ENCODE measurements at regions not wholly inside any gene's neighbourhood (a gene's known extent, or its start where the extent isn't known, plus 50 kb on each side); places are given as distances from the start of the nearest gene placed in this dataset.

DNA sequence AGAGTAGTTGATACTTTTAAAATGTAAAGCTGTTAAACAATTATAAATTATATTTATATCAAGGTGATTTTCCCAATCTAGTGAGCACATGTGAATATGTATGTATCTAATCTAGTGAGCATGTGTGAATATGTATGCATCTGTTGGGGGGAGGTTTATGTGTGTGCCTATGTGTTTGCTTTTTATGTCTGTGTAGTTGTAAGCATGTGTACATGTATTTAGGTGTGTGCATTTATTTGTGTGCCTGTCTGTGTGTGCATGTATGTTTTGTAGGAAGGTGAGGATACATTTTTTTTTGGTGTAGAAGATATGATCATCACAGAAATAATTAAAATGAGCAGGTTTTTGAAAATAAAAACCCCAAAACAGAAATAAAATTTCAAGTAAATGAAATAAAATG, 318.9 kb upstream of the CHRM3 start:
- ATAC-seq (no peak), DNase-seq (no peak)
- no peaks in the 10 kb centered on the region for H3K9me3 ChIP-seq
- H3K4me1 ChIP-seq = no peaks in the 10 kb centered on the region
- no peak overlapping the region for H3K4me3 ChIP-seq
- no peaks in the 10 kb centered on the region for H3K36me3 ChIP-seq
- no peak overlapping the region for H3K27ac ChIP-seq
- TF ChIP-seq, protein P1, sequence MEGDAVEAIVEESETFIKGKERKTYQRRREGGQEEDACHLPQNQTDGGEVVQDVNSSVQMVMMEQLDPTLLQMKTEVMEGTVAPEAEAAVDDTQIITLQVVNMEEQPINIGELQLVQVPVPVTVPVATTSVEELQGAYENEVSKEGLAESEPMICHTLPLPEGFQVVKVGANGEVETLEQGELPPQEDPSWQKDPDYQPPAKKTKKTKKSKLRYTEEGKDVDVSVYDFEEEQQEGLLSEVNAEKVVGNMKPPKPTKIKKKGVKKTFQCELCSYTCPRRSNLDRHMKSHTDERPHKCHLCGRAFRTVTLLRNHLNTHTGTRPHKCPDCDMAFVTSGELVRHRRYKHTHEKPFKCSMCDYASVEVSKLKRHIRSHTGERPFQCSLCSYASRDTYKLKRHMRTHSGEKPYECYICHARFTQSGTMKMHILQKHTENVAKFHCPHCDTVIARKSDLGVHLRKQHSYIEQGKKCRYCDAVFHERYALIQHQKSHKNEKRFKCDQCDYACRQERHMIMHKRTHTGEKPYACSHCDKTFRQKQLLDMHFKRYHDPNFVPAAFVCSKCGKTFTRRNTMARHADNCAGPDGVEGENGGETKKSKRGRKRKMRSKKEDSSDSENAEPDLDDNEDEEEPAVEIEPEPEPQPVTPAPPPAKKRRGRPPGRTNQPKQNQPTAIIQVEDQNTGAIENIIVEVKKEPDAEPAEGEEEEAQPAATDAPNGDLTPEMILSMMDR (IDR thresholded peaks at IDR 0.05) = no peak
- intact Hi-C loops (cut with DNase I) = no loop called here
- no peaks in the 10 kb centered on the region for H3K27me3 ChIP-seq (ENCODE audit: low read depth)

DNA sequence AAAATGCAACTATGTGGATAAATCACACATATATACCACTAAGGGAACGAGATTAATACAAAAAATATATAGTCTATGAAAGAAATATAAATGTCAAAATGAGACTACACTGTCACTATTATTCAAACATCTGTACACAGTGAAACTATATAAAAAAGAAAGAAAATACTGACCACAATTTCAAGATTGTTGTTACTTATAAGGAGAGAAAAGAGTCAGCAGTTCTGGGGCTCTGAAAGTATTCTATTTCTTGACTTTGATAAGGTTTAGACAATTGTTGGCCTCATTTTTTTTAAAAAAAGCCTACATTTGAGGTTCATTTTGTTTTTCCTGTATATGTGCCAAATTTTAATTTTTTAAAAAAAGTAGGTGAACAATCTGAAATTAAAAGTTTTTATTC, 319.3 kb upstream of the CHRM3 start:
- TF ChIP-seq, protein P1 (IDR thresholded peaks at IDR 0.05) = no peak
- Histone ChIP-seq H3K27me3 (ENCODE audit: low read depth) (no peaks in the 10 kb centered on the region), H3K4me3 (no peak overlapping the region), H3K36me3 (no peaks in the 10 kb centered on the region), H3K4me1 (no peaks in the 10 kb centered on the region), H3K9me3 (no peaks in the 10 kb centered on the region), H3K27ac (no peak overlapping the region)
- intact Hi-C loops (cut with DNase I) = no loop called here
- ATAC-seq (no peak), DNase-seq (no peak)

GRCh38 chr1:239061770-239062169, 324.6 kb upstream of the CHRM3 start:
- Histone ChIP-seq H3K4me3 (no peak overlapping the region), H3K27me3 (ENCODE audit: low read depth) (no peaks in the 10 kb centered on the region), H3K9me3 (no peaks in the 10 kb centered on the region), H3K36me3 (no peaks in the 10 kb centered on the region), H3K4me1 (no peaks in the 10 kb centered on the region), H3K27ac (no peak overlapping the region)
- intact Hi-C loops (cut with DNase I) = no loop called here
- no peak for DNase-seq
- TF ChIP-seq, protein P1 (IDR thresholded peaks at IDR 0.05) = no peak
- ATAC-seq = no peak

GRCh38 chr1:239058190-239058589, 328.2 kb upstream of the CHRM3 start:
- Histone ChIP-seq H3K36me3 (no peaks in the 10 kb centered on the region), H3K4me1 (no peaks in the 10 kb centered on the region), H3K27me3 (ENCODE audit: low read depth) (no peaks in the 10 kb centered on the region), H3K4me3 (no peak overlapping the region), H3K9me3 (no peaks in the 10 kb centered on the region), H3K27ac (no peak overlapping the region)
- intact Hi-C loops (cut with DNase I) = no loop called here
- TF ChIP-seq, protein P1 (IDR thresholded peaks at IDR 0.05) = no peak
- ATAC-seq (no peak), DNase-seq (no peak)

DNA sequence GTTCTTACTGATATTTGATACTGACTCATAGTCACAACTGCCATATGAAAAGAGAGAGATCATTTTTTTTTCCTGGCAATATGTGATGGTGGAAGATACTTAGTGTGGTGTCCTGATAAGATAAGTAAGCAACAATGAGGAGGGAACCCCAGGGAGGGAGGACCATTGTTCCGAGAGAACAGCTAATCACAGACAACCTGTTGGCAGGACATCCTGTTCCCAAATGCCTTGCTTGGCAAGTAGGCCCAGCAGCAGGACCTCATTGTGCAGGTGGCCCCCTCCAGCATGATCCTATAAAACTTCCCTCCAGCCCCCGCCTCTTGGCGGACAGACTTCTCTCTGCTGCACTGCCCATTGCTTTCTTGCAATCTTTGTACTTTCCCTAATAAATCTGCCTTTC, 329.4 kb upstream of the CHRM3 start:
- no peaks in the 10 kb centered on the region for H3K36me3 ChIP-seq
- no peak overlapping the region for H3K4me3 ChIP-seq
- intact Hi-C loops (cut with DNase I) = no loop called here
- ATAC-seq (no peak), DNase-seq (no peak)
- no peak overlapping the region for H3K27ac ChIP-seq
- TF ChIP-seq, protein P1 (IDR thresholded peaks at IDR 0.05) = no peak
- H3K27me3 ChIP-seq (ENCODE audit: low read depth) = no peaks in the 10 kb centered on the region
- H3K9me3 ChIP-seq = no peaks in the 10 kb centered on the region
- H3K4me1 ChIP-seq = no peaks in the 10 kb centered on the region

GRCh38 chr1:239053279-239053678, 333.1 kb upstream of the CHRM3 start:
- ATAC-seq (no peak), DNase-seq (no peak)
- no peaks in the 10 kb centered on the region for H3K36me3 ChIP-seq
- H3K4me1 ChIP-seq = no peaks in the 10 kb centered on the region
- H3K27ac ChIP-seq = no peak overlapping the region
- H3K27me3 ChIP-seq (ENCODE audit: low read depth) = no peaks in the 10 kb centered on the region
- TF ChIP-seq, protein P1 (IDR thresholded peaks at IDR 0.05) = no peak
- intact Hi-C loops (cut with DNase I) = no loop called here
- H3K9me3 ChIP-seq = no peaks in the 10 kb centered on the region
- H3K4me3 ChIP-seq = no peak overlapping the region

Data from lower lobe of right lung (tissue), 2 donors.